Ectodermal cell (in vitro differentiated cells): ENCODE measurements at regions not wholly inside any gene's neighbourhood (a gene's known extent, or its start where the extent isn't known, plus 50 kb on each side); places are given as distances from the start of the nearest gene placed in this dataset.
"Not testable (repeated sequence)": the region's sequence is repeated elsewhere in the genome, so short reads cannot be mapped to it uniquely, and the experiment has no call there.

Experiments
- H3K27ac ChIP-seq: 2 replicates; pipeline ENCODE4 v1.7.0; 2013; ENCODE audit warnings: mild to moderate bottlenecking, low read depth, low read length; ENCODE audit not compliant: insufficient read depth, poor library complexity, severe bottlenecking
- H3K27me3 ChIP-seq: 2 replicates; pipeline ENCODE4 v1.7.0; 2013; ENCODE audit warnings: mild to moderate bottlenecking, low read length; ENCODE audit not compliant: insufficient read depth, control insufficient read depth, poor library complexity, severe bottlenecking
- H3K36me3 ChIP-seq: one replicate; pipeline ENCODE4 v1.7.0; 2013; ENCODE audit warnings: low read length; ENCODE audit not compliant: control insufficient read depth, insufficient read depth
- H3K4me1 ChIP-seq: one replicate; pipeline ENCODE4 v1.7.0; 2013; ENCODE audit warnings: low read length; ENCODE audit not compliant: control insufficient read depth, insufficient read depth
- H3K4me3 ChIP-seq: 2 replicates; pipeline ENCODE4 v1.7.0; 2013; ENCODE audit warnings: low read depth, low read length, control low read depth; ENCODE audit not compliant: insufficient read depth
- H3K9me3 ChIP-seq: 2 replicates; pipeline ENCODE4 v1.7.0; 2013; ENCODE audit warnings: mild to moderate bottlenecking, low read length, moderate library complexity; ENCODE audit not compliant: control insufficient read depth
- WGBS, 2 experiments: methylation state at CpG; one replicate each; pipeline ENCODE4 v1.1.7; 2013; ENCODE audit warnings: missing lambda C conversion rate in 2 of 2; 5-methylcytosine and 5-hydroxymethylcytosine counted together

- 80 to 83% methylated on average over 1 of the region's 1 CpG for whole genome bisulfite sequencing, 2 experiments
- Histone ChIP-seq H3K27me3 (no peaks in the 10 kb centered on the region), H3K27ac (no peak overlapping the region), H3K9me3 (no peaks in the 10 kb centered on the region), H3K4me3 (no peak overlapping the region), H3K4me1 (no peaks in the 10 kb centered on the region), H3K36me3 (no peaks in the 10 kb centered on the region)
Observed at GRCh38 chr18:64380117-64380516, 231.2 kb upstream of the LINC00305 start.

DNA sequence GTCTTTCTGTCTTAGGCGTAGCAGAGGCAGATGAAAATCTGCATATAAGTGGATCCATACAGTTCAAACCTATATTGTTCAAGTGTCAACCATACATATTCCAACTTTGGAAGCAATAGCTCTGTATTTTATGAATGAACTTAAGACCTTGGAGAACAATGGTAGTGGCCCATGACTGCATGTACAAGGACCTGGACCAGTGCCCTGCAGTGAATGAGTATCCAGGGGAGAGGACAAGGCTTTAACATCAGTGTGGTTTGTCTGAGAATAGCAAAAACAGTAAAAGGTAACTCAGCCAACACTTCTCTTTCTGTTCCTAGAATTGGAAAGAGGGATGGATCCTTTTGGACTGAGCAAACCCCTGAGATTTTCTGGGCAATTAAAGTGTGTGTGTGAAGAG, 230.8 kb upstream of the LINC00305 start:
- Histone ChIP-seq H3K27ac (no peak overlapping the region), H3K27me3 (no peaks in the 10 kb centered on the region), H3K4me1 (no peaks in the 10 kb centered on the region), H3K9me3 (no peaks in the 10 kb centered on the region), H3K36me3 (no peaks in the 10 kb centered on the region), H3K4me3 (no peak overlapping the region)
- WGBS, 2 experiments, result 86% methylated on average over 1 of the region's 1 CpG; no CpG with 5 or more reads in 1 of the 2 experiments

DNA sequence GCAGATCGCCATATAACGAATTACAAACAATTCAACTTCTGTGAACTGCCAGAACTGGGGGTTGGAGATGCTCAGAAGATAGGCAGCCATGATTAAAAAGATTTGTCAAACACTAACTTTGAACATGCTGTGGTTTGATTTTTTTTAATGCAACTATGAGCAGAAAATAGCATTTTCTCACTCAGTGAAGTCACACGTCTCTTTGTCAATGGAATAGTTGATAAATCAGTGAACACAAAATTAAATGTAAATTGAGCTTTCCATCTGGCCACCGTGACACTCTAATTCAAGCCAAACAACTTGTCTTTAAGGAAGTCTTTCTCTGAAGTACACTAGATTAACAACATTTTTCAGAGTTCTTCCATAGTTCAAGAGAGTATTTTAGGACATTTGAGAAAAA, 228.6 kb upstream of the LINC00305 start:
- WGBS, 2 experiments, result 94 to 100% methylated on average over 3 to 4 of the region's 4 CpGs
- H3K27ac ChIP-seq, result no peak overlapping the region

GRCh38 chr18:64372850-64373249, 224.0 kb upstream of the LINC00305 start:
- H3K9me3 ChIP-seq, result no peaks in the 10 kb centered on the region
- WGBS, 2 experiments, result 88 to 100% methylated on average over 1 to 2 of the region's 2 CpGs
- H3K4me3 ChIP-seq, result no peak overlapping the region
- H3K27ac ChIP-seq, result no peak overlapping the region
- no peaks in the 10 kb centered on the region for H3K36me3 ChIP-seq
- no peaks in the 10 kb centered on the region for H3K27me3 ChIP-seq
- H3K4me1 ChIP-seq, result no peaks in the 10 kb centered on the region

More for the DNA sequence above, 228.6 kb upstream of the LINC00305 start:
- H3K36me3 ChIP-seq, result no peaks in the 10 kb centered on the region
- H3K9me3 ChIP-seq, result no peaks in the 10 kb centered on the region
- H3K4me3 ChIP-seq, result no peak overlapping the region
- no peaks in the 10 kb centered on the region for H3K4me1 ChIP-seq
- no peaks in the 10 kb centered on the region for H3K27me3 ChIP-seq

GRCh38 chr18:64369830-64370440, 221.0 kb upstream of the LINC00305 start:
- H3K27ac ChIP-seq, H3K27me3 ChIP-seq, H3K36me3 ChIP-seq, H3K9me3 ChIP-seq, H3K4me3 ChIP-seq, H3K4me1 ChIP-seq: not testable (repeated sequence)
- 93 to 95% methylated on average over 3 to 6 of the region's 8 CpGs for WGBS, 2 experiments

- no peaks in the 10 kb centered on the region for H3K36me3 ChIP-seq
Observed at GRCh38 chr18:64365106-64365505, 216.2 kb upstream of the LINC00305 start.

DNA sequence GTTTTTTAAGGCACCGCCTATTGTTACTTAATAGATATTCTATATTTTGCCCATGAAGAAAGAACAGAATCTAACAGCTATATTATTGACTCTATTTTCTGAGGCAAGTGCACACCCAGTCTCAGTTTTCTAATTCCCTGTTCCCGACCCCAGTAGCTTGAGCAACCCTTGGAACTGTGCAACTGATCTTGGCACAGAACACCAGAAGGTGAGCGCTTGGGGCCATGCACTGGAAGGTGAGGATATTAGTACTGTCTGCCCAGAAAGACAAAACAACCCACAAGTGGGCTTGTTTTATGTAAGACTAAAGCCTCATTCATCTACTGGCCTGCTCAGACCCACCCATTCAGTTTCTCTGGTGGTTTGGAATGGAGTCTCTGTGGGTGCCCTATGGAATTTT, 188.8 kb upstream of the LINC00305 start:
- no peaks in the 10 kb centered on the region for H3K36me3 ChIP-seq
- H3K27me3 ChIP-seq, result no peaks in the 10 kb centered on the region
- H3K9me3 ChIP-seq, result no peaks in the 10 kb centered on the region
- no peak overlapping the region for H3K4me3 ChIP-seq
- 94 to 98% methylated on average over 3 of the region's 3 CpGs for WGBS, 2 experiments
- H3K27ac ChIP-seq, result no peak overlapping the region
- H3K4me1 ChIP-seq, result no peaks in the 10 kb centered on the region

More at GRCh38 chr18:64365106-64365505, 216.2 kb upstream of the LINC00305 start:
- Histone ChIP-seq H3K9me3 (peaks cover 2% of the 10 kb centered on the region), H3K4me1 (no peaks in the 10 kb centered on the region), H3K27ac (no peak overlapping the region), H3K27me3 (no peaks in the 10 kb centered on the region), H3K4me3 (no peak overlapping the region)
- 99 to 100% methylated on average over 4 of the region's 4 CpGs for WGBS, 2 experiments

GRCh38 chr18:64337018-64337417, 188.1 kb upstream of the LINC00305 start:
- Histone ChIP-seq H3K27me3 (no peaks in the 10 kb centered on the region), H3K4me1 (no peaks in the 10 kb centered on the region), H3K36me3 (no peaks in the 10 kb centered on the region), H3K9me3 (no peaks in the 10 kb centered on the region), H3K4me3 (no peak overlapping the region), H3K27ac (no peak overlapping the region)
- WGBS, 2 experiments, result 92 to 93% methylated on average over 2 of the region's 2 CpGs

GRCh38 chr18:64334748-64335147, 185.9 kb upstream of the LINC00305 start:
- Histone ChIP-seq H3K27me3 (no peaks in the 10 kb centered on the region), H3K27ac (no peak overlapping the region), H3K4me1 (no peaks in the 10 kb centered on the region), H3K4me3 (no peak overlapping the region), H3K9me3 (no peaks in the 10 kb centered on the region), H3K36me3 (no peaks in the 10 kb centered on the region)
- 88% methylated on average over 2 of the region's 2 CpGs for WGBS, 2 experiments

DNA sequence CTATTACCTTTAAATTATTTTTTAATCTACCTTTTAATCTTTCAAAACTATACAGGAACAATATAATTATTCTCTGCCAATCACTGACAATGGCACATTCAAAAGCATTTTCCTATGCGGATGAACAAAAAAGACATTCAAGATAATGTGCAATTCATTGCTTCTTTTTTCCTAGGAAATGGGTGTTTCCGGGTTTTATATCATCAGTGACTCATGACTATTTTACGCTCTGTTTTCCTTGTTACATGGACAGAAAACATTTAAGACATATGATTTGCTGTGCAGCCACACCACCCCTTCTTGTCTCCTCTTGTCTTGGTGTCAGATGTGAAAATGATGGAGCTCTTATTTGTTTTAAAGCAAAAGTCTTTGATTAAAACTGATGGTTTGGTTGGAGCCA, 184.7 kb upstream of the LINC00305 start:
- Histone ChIP-seq H3K9me3 (no peaks in the 10 kb centered on the region), H3K36me3 (no peaks in the 10 kb centered on the region), H3K27ac (no peak overlapping the region), H3K4me1 (no peaks in the 10 kb centered on the region), H3K4me3 (no peak overlapping the region), H3K27me3 (no peaks in the 10 kb centered on the region)
- WGBS, 2 experiments, result 93 to 98% methylated on average over 3 of the region's 3 CpGs

- 92 to 93% methylated on average over 6 of the region's 6 CpGs for WGBS, 2 experiments
- H3K4me1 ChIP-seq, result no peaks in the 10 kb centered on the region
- H3K9me3 ChIP-seq, result no peaks in the 10 kb centered on the region
- no peak overlapping the region for H3K27ac ChIP-seq
- H3K36me3 ChIP-seq, result no peaks in the 10 kb centered on the region
- H3K4me3 ChIP-seq, result no peak overlapping the region
- H3K27me3 ChIP-seq, result no peaks in the 10 kb centered on the region
Observed at GRCh38 chr18:64332835-64333234, 183.9 kb upstream of the LINC00305 start.
